ENCODE measurements at regions not wholly inside any gene's neighbourhood (a gene's known extent, or its start where the extent isn't known, plus 50 kb on each side); places are given as distances from the start of the nearest gene placed in this dataset.

- TF ChIP-seq CTCF (conservative IDR thresholded peaks at IDR 0.05; ENCODE audit: low read length) (no peak), EZH2phosphoT487 (IDR thresholded peaks at IDR 0.05; ENCODE audit: borderline replicate concordance) (no peak)
Observed at GRCh38 chr13:84380866-84381265, 498.6 kb upstream of the SLITRK1 start.
